ENCODE measurements at regions not wholly inside any gene's neighbourhood (a gene's known extent, or its start where the extent isn't known, plus 50 kb on each side); places are given as distances from the start of the nearest gene placed in this dataset.

GRCh38 chr3:869734-870133, 223.1 kb upstream of the CNTN6 start:
- TF ChIP-seq POLR2A (IDR thresholded peaks at IDR 0.05), result no peak
- TF ChIP-seq, protein P1, sequence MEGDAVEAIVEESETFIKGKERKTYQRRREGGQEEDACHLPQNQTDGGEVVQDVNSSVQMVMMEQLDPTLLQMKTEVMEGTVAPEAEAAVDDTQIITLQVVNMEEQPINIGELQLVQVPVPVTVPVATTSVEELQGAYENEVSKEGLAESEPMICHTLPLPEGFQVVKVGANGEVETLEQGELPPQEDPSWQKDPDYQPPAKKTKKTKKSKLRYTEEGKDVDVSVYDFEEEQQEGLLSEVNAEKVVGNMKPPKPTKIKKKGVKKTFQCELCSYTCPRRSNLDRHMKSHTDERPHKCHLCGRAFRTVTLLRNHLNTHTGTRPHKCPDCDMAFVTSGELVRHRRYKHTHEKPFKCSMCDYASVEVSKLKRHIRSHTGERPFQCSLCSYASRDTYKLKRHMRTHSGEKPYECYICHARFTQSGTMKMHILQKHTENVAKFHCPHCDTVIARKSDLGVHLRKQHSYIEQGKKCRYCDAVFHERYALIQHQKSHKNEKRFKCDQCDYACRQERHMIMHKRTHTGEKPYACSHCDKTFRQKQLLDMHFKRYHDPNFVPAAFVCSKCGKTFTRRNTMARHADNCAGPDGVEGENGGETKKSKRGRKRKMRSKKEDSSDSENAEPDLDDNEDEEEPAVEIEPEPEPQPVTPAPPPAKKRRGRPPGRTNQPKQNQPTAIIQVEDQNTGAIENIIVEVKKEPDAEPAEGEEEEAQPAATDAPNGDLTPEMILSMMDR (IDR thresholded peaks at IDR 0.05), result no peak
- TF ChIP-seq POLR2AphosphoS5 (IDR thresholded peaks at IDR 0.05), result no peak
- intact Hi-C loops (cut with DNase I), result no loop called here

GRCh38 chr3:871651-872050, 221.2 kb upstream of the CNTN6 start:
- H3K9me3 ChIP-seq, result no peaks in the 10 kb centered on the region
- H3K4me1 ChIP-seq (replicated peaks), result no peaks in the 10 kb centered on the region
- intact Hi-C loops (cut with DNase I), result no loop called here
- 84% methylated on average over 1 of the region's 1 CpG for WGBS
- no peaks in the 10 kb centered on the region for H3K27me3 ChIP-seq (replicated peaks; ENCODE audit: insufficient read depth)
- H3K36me3 ChIP-seq, result no peaks in the 10 kb centered on the region
- no peak for DNase-seq (ENCODE audit: low spot score)
- TF ChIP-seq, protein P1 (IDR thresholded peaks at IDR 0.05), result no peak
- TF ChIP-seq POLR2A (IDR thresholded peaks at IDR 0.05) (no peak), POLR2AphosphoS5 (IDR thresholded peaks at IDR 0.05) (no peak)
- H3K4me3 ChIP-seq, result no peak overlapping the region
- no peak overlapping the region for H3K27ac ChIP-seq

More at GRCh38 chr3:869734-870133, 223.1 kb upstream of the CNTN6 start:
- no peak overlapping the region for H3K4me3 ChIP-seq
- H3K27ac ChIP-seq, result no peak overlapping the region
- 60% methylated on average over 2 of the region's 2 CpGs for WGBS
- H3K4me1 ChIP-seq (replicated peaks), result no peaks in the 10 kb centered on the region
- H3K36me3 ChIP-seq, result no peaks in the 10 kb centered on the region
- H3K27me3 ChIP-seq (replicated peaks; ENCODE audit: insufficient read depth), result no peaks in the 10 kb centered on the region
- H3K9me3 ChIP-seq, result no peaks in the 10 kb centered on the region
- DNase-seq (ENCODE audit: low spot score), result no peak

DNA sequence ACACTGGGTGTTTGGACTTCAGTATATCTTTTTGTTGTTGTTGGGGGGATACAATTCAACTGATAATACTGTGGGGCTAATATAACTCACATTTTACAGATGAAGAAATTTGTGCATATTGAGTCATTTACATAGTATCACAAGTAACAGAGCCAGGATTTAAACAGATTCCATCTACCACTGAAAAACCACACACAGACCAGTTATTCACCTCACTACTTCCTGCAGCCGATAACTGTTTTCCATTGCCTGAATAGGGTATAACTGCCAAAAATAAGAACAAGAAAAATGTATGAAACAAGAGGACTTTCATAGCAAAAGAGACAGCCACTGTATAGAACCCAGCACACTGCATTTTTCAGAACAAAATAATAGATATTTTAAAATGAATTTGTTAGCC, 215.8 kb upstream of the CNTN6 start:
- Histone ChIP-seq H3K4me3 (no peak overlapping the region), H3K36me3 (no peaks in the 10 kb centered on the region), H3K27me3 (replicated peaks; ENCODE audit: insufficient read depth) (no peaks in the 10 kb centered on the region), H3K27ac (no peak overlapping the region), H3K9me3 (no peaks in the 10 kb centered on the region), H3K4me1 (replicated peaks) (no peaks in the 10 kb centered on the region)
- DNase-seq (ENCODE audit: low spot score), result no peak
- intact Hi-C loops (cut with DNase I), result no loop called here
- TF ChIP-seq POLR2AphosphoS5 (IDR thresholded peaks at IDR 0.05) (no peak), POLR2A (IDR thresholded peaks at IDR 0.05) (no peak)
- TF ChIP-seq, protein P1 (IDR thresholded peaks at IDR 0.05), result no peak
- WGBS, result 88% methylated on average over 1 of the region's 1 CpG

- WGBS, result 85% methylated on average over 1 of the region's 1 CpG
- H3K9me3 ChIP-seq, result no peaks in the 10 kb centered on the region
- H3K36me3 ChIP-seq, result no peaks in the 10 kb centered on the region
- no peak for TF ChIP-seq POLR2A (IDR thresholded peaks at IDR 0.05)
- no peaks in the 10 kb centered on the region for H3K4me1 ChIP-seq (replicated peaks)
- DNase-seq (ENCODE audit: low spot score), result no peak
- H3K27ac ChIP-seq, result no peak overlapping the region
- no peak overlapping the region for H3K4me3 ChIP-seq
- intact Hi-C loops (cut with DNase I), result no loop called here
- H3K27me3 ChIP-seq (replicated peaks; ENCODE audit: insufficient read depth), result no peaks in the 10 kb centered on the region
Observed at GRCh38 chr3:878746-879145, 214.1 kb upstream of the CNTN6 start.

GRCh38 chr3:880371-880770, 212.5 kb upstream of the CNTN6 start:
- intact Hi-C loops (cut with DNase I), result no loop called here
- TF ChIP-seq, protein P1 (IDR thresholded peaks at IDR 0.05), result no peak
- no peak for TF ChIP-seq POLR2AphosphoS5 (IDR thresholded peaks at IDR 0.05)
- DNase-seq (ENCODE audit: low spot score), result no peak
- Histone ChIP-seq H3K4me3 (no peak overlapping the region), H3K9me3 (no peaks in the 10 kb centered on the region), H3K27me3 (replicated peaks; ENCODE audit: insufficient read depth) (no peaks in the 10 kb centered on the region), H3K27ac (no peak overlapping the region), H3K4me1 (replicated peaks) (no peaks in the 10 kb centered on the region), H3K36me3 (no peaks in the 10 kb centered on the region)
- 61% methylated on average over 3 of the region's 3 CpGs for WGBS
